GM21528 (cell line): ENCODE measurements at regions not wholly inside any gene's neighbourhood (a gene's known extent, or its start where the extent isn't known, plus 50 kb on each side); places are given as distances from the start of the nearest gene placed in this dataset.

ENCODE experiments used
- ATAC-seq: cut with Tn5 transposase; IDR thresholded peaks from one replicate; pipeline ENCODE4 v1.9.1; 2021; ENCODE audit warnings: mild to moderate bottlenecking, moderate library complexity; ENCODE audit not compliant: unreplicated experiment, low FRiP score

DNA sequence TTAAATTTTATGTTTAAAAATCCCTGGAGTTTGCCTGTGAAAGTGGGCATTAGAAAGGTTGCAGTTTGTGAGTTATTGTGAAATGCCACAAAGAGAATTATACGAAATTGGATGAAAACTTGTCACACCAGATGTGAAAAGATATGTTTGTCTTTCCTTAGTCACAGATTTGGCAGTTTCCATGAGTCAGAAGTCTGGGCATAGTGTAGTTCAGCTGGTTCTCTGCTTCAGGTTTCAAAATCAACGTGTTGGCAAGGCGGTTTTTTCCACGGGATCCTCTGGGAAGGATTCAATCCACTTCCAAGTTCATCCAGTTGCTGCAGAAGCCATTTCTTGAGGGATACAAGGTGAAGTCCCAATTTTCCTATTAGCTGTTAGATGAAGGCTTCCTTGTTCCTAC is 658.0 kb upstream of the CDH2 start:
- no peak for ATAC-seq

DNA sequence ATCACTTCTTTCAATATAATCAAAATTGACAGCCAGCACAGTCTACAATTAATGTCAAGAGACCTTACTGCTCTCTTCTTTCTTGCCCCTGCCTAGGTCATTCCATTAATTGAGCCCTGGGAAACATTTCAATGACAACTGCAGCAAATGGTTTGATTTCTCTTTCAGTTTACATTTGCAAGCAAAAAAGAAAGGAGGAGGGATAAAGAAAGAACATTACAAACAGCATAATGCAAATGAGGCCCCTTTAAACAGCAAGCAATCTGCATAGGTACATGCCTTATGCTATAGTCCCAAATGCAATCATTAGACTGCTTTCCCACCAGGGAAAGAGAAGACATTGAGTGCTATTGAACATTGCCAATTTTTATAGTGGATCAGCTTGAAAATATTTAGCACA is 655.0 kb upstream of the CDH2 start:
- no peak for ATAC-seq

GRCh38 chr18:28831476-28831875 is 654.5 kb upstream of the CDH2 start:
- no peak for ATAC-seq

DNA sequence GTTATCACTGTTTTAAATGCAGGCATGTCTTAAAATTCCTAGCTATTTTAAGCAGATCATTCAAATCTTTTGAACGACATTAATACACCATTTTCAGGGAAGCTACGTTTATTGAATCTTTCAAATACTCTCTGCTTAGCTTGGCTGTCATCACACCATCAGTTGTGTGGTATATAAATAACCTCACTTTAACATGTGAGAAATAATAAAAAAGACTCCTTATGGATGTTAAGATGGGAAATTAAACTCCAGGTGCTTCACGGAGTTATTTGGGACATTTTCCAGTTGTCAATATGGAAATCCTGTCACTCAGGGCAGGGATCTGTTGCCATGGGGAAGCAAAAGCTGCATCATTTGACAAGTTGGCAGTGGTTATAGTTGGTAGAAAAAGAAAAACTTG is 649.2 kb upstream of the CDH2 start:
- no peak for ATAC-seq

DNA sequence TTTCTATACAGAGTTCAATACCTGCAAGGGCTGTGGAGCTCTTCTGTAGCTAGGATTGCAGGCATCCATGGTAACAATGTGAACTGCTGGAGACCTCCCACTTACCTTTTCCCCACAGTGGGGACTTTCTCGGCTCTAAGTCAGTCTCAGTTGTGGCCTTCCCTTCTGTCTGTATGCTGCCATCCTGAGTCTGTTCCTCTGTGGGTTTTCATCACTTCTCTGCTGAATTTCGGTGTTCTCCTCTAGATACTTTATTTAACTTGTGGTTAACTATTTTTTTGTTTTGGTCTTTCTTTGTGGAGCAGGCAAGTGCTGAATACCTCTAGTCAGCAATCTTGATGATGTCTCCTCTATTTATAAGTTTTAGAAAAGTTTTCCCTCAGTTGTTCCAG is 647.2 kb upstream of the CDH2 start:
- no peak for ATAC-seq

GRCh38 chr18:28823506-28824182 is 646.7 kb upstream of the CDH2 start:
- no peak for ATAC-seq

GRCh38 chr18:28820353-28820752 is 643.4 kb upstream of the CDH2 start:
- ATAC-seq, result no peak

- no peak for ATAC-seq
Measured at GRCh38 chr18:28816155-28816554, 639.2 kb upstream of the CDH2 start.

GRCh38 chr18:28814365-28814764 is 637.4 kb upstream of the CDH2 start:
- no peak for ATAC-seq

DNA sequence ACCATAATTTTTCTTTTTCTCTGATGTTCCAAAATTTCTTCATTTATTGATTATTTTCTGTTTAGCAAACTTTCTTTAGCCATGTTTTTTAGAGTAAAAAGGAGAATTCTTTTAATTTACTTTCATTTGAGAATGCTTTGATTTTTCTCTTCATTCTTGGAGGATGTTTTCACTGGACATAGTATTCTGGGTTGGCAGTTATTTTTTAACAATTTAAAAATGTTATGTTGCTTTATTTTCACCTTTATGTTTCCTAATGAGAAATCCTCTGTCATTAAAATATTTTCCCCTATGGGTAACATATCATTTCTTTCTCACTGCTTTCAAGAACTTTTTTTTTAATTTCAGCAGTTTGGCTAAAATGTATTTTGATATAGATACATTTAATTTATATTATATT is 631.4 kb upstream of the CDH2 start:
- no peak for ATAC-seq

DNA sequence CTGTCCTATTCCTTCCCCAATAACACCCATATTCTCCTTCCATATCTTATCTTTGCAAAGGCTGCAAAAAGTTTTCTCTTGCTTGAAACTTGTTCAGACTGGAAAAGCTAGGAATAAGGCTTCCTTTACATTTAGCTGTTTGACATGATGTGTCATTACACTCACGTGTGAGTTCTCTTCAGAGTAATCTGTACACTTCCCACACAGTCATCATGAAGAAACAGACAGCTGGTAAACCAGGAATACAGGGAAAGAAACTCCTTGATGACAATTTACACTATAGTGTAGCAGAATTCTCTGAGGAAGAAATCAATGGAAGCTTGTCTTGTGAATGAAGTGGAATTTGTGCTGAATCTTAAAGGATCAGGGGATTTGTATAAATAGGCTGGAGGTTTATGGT is 628.6 kb upstream of the CDH2 start:
- ATAC-seq, result no peak

GRCh38 chr18:28804512-28805202 is 627.7 kb upstream of the CDH2 start:
- no peak for ATAC-seq

DNA sequence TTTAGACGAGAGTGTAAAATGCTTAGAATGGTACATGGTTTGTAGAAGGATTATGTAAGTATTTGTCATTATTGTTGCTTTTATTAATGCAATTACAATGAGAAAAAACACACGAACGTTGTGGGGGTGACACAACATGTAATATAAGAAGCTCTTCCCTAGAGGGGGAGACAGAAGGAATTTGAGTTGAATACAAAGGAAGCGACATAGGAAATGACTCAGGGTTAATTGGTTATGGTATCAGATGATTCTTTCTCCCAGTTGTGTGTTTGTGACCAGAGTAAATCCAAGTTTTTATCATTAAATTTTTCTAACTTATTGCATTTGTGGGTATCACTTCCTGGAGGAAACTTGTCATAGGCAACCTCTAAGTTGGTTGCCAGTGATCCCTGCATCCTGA is 625.6 kb upstream of the CDH2 start:
- no peak for ATAC-seq

DNA sequence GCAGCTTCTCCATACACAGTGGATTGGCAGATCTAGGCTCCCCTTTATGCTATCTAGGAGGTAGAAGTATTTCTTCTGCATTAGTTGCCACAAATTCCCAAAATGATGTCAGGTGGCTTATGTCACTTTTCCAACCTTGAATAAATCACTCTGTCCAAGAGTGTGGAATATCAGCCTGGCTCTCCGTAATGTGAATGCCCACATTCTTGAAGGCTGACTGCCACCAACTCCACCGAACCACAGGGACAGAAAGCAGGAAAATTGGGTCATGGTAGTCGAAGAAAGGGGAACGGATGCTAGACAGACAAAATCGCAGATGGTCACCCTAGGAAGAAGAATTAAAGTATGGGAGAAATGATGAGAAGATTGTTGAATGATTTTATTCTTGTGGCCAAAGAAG is 624.9 kb upstream of the CDH2 start:
- no peak for ATAC-seq

DNA sequence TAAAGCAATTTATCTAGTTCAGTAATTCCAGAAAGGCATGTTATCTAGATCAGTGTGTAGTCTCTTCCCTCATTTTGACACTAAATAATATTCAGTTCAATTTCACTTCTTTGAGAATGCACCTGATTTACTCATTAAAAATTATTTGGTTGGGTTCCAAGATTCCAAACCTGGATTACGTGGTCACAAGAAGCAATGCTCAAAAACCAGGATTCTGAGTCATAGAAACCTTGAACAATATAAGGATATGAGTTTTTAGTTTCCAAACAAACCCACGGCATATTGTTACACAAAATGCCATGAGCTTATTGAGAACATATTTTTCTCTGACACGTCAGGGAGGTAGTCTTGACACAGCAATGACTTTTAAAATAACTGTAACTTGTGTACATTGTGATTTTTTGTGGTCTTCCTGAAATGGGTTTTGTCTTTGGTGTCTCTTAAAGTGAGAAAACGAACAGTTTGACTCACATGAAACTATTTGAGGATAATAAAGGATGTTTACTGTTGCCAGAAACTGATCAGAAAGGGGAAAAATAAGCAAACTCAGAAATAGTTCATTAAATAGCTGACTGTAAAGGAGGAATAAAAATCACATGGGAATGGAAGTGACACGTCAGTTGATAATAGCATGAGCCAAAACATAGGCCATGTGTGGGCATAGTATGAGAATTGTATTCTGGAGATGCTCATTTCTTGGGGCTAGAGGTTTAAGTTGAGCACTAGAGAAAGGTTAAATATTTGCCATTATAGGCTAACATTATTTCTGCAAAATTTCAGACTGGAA is 617.7 kb upstream of the CDH2 start:
- ATAC-seq, result no peak

- ATAC-seq, result no peak
Measured at GRCh38 chr18:28793901-28794300, 617.0 kb upstream of the CDH2 start.

GRCh38 chr18:28792404-28793086 is 615.6 kb upstream of the CDH2 start:
- no peak for ATAC-seq

DNA sequence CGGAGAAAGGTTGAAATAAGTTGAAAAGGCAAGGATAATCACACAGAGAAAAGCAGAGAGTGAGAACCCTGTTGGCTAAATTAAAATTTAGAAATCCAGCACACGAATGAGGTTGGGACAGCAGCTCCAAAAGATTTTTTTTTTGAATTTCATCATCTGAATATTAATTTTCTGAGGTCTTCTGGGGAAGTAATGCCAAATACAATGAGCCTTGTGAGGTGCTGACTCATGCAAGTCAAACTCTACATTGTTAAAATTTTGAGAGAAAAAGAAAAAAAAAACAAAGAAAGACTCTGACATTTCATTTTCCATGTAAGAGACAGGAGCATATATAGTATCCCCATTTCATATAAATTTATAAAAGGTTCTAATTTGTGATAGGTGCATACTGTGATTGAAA is 614.2 kb upstream of the CDH2 start:
- no peak for ATAC-seq

- ATAC-seq, result no peak
Measured at GRCh38 chr18:28789502-28789901, 612.6 kb upstream of the CDH2 start.

DNA sequence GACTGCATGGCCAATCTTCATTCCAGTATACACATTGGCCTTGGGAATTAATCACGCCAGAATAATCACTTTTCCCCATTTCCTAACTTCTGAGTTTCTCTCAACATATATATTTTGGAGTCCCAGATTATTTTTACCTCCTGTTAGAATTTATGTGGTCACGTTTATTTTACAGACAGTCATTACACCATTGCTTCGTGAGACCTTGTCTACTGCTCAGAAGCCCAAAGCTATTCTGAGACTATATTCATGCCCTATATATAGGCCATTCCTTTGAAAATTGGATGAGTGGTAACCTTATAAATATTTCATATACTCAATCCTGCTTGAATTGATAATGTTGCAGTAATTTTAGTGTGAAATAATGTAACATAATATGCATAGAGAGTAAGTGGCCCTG is 610.0 kb upstream of the CDH2 start:
- no peak for ATAC-seq
